Naive thymus-derived CD4-positive, alpha-beta T cell (primary cell): ENCODE measurements at regions not wholly inside any gene's neighbourhood (a gene's known extent, or its start where the extent isn't known, plus 50 kb on each side); places are given as distances from the start of the nearest gene placed in this dataset.

Source experiments
- ATAC-seq: fragments of 150-1000 bp; cut with Tn5 transposase; 2 replicates; pipeline ENCODE4 v1.10.0; 2021; ENCODE audit warnings: mild to moderate bottlenecking, moderate library complexity
- CTCF ChIA-PET: fragments of 350-600 bp; sonication (Branson Sonifier 250); formaldehyde crosslinking; loops from one replicate; lab custom pipeline; 2021; ENCODE audit warnings: antibody characterized with exemption; lab: Charles Lee
- POLR2A ChIA-PET: fragments of 350-600 bp; sonication (Branson Sonifier 250); formaldehyde crosslinking; loops from one replicate; lab custom pipeline; 2021; ENCODE audit warnings: antibody characterized with exemption, inconsistent platforms; lab: Charles Lee
- DNase-seq, 9 donors: peaks; one replicate each; pipeline versions ENCODE4 v3.0.0 to v3.0.0-alpha.2; 2020 to 2022; ENCODE audit warnings: mixed read lengths in 1 of 9
- H3K27ac ChIP-seq: one replicate; pipeline ENCODE4 v1.7.0; 2013; ENCODE audit warnings: mild to moderate bottlenecking, low read depth, low read length, moderate library complexity
- H3K27me3 ChIP-seq, 2 donors: one replicate each; pipeline ENCODE4 v1.7.0; 2013; ENCODE audit warnings: low read length in 2 of 2, mild to moderate bottlenecking in 2 of 2, moderate library complexity in 2 of 2; ENCODE audit not compliant: control insufficient read depth in 2 of 2, insufficient read depth in 2 of 2
- H3K36me3 ChIP-seq, 3 experiments: 1 replicate in 2 of 3; 2 replicates in 1 of 3; pipeline ENCODE4 v1.7.0; 2013; ENCODE audit warnings: low read length in 3 of 3, mild to moderate bottlenecking in 3 of 3, moderate library complexity in 1 of 3; ENCODE audit not compliant: insufficient read depth in 3 of 3, control insufficient read depth in 2 of 3
- H3K4me1 ChIP-seq, 2 donors: one replicate each; pipeline ENCODE4 v1.7.0; 2013; ENCODE audit warnings: low read length in 2 of 2, mild to moderate bottlenecking in 2 of 2, moderate library complexity in 1 of 2; ENCODE audit not compliant: control insufficient read depth in 2 of 2, insufficient read depth in 2 of 2
- H3K4me3 ChIP-seq: 2 replicates; pipeline ENCODE4 v1.7.0; 2013; ENCODE audit warnings: mild to moderate bottlenecking, low read length
- H3K9me3 ChIP-seq, 3 experiments: 1 replicate in 2 of 3; 2 replicates in 1 of 3; pipeline ENCODE4 v1.7.0; 2013; ENCODE audit warnings: low read length in 3 of 3; ENCODE audit not compliant: control insufficient read depth in 2 of 3
- H3K27ac Mint-ChIP-seq, 9 donors: one replicate each; pipeline ENCODE4 v1.8.0; 2020 to 2022; ENCODE audit warnings: mixed read lengths in 9 of 9, mild to moderate bottlenecking in 8 of 9, moderate library complexity in 5 of 9, inconsistent platforms in 2 of 9
- H3K27me3 Mint-ChIP-seq, 5 donors: one replicate each; pipeline ENCODE4 v1.8.0; 2021 to 2022; ENCODE audit warnings: mixed read lengths in 5 of 5, mild to moderate bottlenecking in 1 of 5
- H3K36me3 Mint-ChIP-seq, 5 donors: one replicate each; pipeline ENCODE4 v1.8.0; 2020 to 2022; ENCODE audit warnings: mixed read lengths in 5 of 5, mild to moderate bottlenecking in 3 of 5, inconsistent platforms in 1 of 5
- H3K4me1 Mint-ChIP-seq, 7 donors: one replicate each; pipeline ENCODE4 v1.8.0; 2020 to 2022; ENCODE audit warnings: mixed read lengths in 7 of 7, mild to moderate bottlenecking in 3 of 7, inconsistent platforms in 1 of 7
- H3K4me3 Mint-ChIP-seq, 10 donors: one replicate each; pipeline ENCODE4 v1.8.0; 2020 to 2022; ENCODE audit warnings: mild to moderate bottlenecking in 10 of 10, mixed read lengths in 10 of 10, moderate library complexity in 6 of 10, inconsistent platforms in 2 of 10
- H3K9me3 Mint-ChIP-seq, 11 donors: one replicate each; pipeline ENCODE4 v1.8.0; 2020 to 2022; ENCODE audit warnings: mixed read lengths in 11 of 11, mild to moderate bottlenecking in 4 of 11, inconsistent platforms in 1 of 11, moderate library complexity in 1 of 11
- intact Hi-C, 2 donors: fragments of 100-400 bp; cut with micrococcal nuclease; formaldehyde crosslinking; loops; one replicate each; pipeline ENCODE4 v1.15.1; 2023

DNA sequence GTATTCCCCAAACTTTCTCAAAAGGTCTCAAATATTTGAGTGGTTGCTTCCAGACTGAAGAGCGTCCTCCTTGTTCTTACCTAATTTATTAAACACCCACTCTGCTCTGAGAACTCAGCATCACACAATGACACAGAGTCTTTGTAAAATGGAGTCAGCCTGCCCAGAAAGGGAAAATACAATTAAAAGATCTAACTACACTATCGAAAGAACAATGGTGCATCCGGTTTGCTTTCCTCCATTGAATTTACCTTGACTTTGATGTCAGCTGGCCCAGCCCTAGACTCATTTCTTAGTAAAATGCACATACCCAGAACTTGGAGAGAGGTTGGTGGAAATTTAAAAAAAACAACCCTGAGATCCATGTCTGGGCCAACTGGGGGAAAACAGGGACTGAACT lies 120.7 kb upstream of the SERP2 start:
- peak overlapping the region in 1 of 9 donors; percentile 1 for H3K27ac Mint-ChIP-seq

DNA sequence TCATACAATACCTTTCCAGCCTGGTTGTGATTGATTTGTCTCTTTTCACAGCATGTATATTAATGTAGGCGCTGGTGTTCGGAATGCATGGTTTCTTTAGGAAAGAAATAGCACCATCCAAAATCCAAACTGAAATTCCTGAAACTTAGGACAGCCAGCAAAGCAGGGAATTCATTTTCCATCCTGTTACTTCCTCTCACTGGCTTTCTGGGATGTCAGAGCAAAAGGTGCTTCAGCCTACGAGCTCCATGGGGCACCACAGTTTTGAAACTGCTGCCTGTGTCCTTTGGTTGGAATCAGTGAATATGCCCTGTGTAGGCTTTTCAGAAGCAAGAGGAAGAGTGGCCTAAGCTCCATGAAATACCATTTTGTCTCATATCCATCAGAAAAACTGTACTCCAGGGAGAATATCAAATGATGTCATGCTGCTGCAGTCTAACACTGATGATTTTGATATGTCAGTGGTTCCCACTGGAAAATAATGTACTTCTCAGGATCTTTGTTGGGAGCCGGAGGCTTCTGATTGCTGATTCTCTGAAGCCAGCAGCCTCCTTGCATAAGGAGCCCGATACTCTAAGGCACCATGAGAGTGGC lies 117.8 kb upstream of the SERP2 start:
- Histone ChIP-seq H3K27ac (no peak overlapping the region), H3K9me3 (no peaks in the 10 kb centered on the region), H3K4me1 (peaks cover 7 to 10% of the 10 kb centered on the region in 2 donors), H3K27me3 (no peaks in the 10 kb centered on the region), H3K36me3 (no peaks in the 10 kb centered on the region), H3K4me3 (no peak overlapping the region)
- no peak for ATAC-seq
- peaks cover 0 to 6% (median 0%) of the 10 kb centered on the region in 5 donors for H3K27me3 Mint-ChIP-seq
- intact Hi-C loops: loop anchor here in 1 of 2 donors (5.0 kb wide), 1 partner anchor 64 kb away; no protein-coding TSS in a partner anchor
- H3K4me1 Mint-ChIP-seq: peaks cover 9 to 21% (median 18%) of the 10 kb centered on the region in 7 donors
- CTCF ChIA-PET: no interaction called here
- no peak overlapping the region for H3K27ac Mint-ChIP-seq
- DNase-seq: no peak
- POLR2A ChIA-PET: no interaction called here
- H3K9me3 Mint-ChIP-seq: peaks cover 0 to 3% (median 0%) of the 10 kb centered on the region in 11 donors
- no peak overlapping the region for H3K4me3 Mint-ChIP-seq
- peaks cover 0 to 5% (median 0%) of the 10 kb centered on the region in 5 donors for H3K36me3 Mint-ChIP-seq

More for the DNA sequence above, 120.7 kb upstream of the SERP2 start:
- H3K9me3 ChIP-seq: no peaks in the 10 kb centered on the region
- H3K36me3 ChIP-seq: no peaks in the 10 kb centered on the region
- intact Hi-C loops: no loop called here
- ATAC-seq (no peak), DNase-seq (no peak)
- no peak overlapping the region for H3K27ac ChIP-seq
- Mint-ChIP-seq H3K4me3 (no peak overlapping the region), H3K4me1 (no peaks in the 10 kb centered on the region), H3K9me3 (peaks cover 0 to 3% (median 0%) of the 10 kb centered on the region in 11 donors), H3K36me3 (peaks cover 0 to 5% (median 0%) of the 10 kb centered on the region in 5 donors), H3K27me3 (peaks cover 0 to 6% (median 0%) of the 10 kb centered on the region in 5 donors)
- H3K4me3 ChIP-seq: no peak overlapping the region
- ChIA-PET POLR2A (no interaction called here), CTCF (no interaction called here)
- no peaks in the 10 kb centered on the region for H3K27me3 ChIP-seq
- H3K4me1 ChIP-seq: no peaks in the 10 kb centered on the region

DNA sequence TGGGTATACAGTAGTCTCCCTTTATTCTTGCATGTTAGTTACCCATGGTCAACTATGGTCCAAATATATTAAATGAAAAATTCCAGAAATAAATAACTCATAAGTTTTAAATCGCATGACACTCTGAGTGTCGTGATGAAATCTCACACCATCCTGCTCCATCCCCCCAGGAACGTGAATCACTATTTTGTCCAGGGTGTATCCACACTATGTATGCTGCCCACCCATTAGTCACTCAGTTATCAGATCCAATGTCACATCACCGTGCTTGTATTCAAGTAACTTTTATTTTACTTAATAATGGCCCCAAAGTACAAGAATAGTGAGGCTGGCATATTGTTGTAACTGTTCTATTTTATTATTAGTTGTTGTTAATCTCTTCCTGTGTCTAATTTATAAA lies 115.8 kb upstream of the SERP2 start:
- ChIA-PET CTCF (no interaction called here), POLR2A (no interaction called here)
- Mint-ChIP-seq H3K4me1 (peaks cover 9 to 24% (median 19%) of the 10 kb centered on the region in 7 donors), H3K36me3 (peaks cover 0 to 4% (median 0%) of the 10 kb centered on the region in 5 donors), H3K27me3 (peaks cover 0 to 6% (median 0%) of the 10 kb centered on the region in 5 donors), H3K9me3 (peaks cover 0 to 3% (median 0%) of the 10 kb centered on the region in 11 donors), H3K4me3 (no peak overlapping the region), H3K27ac (no peak overlapping the region)
- intact Hi-C loops: loop anchor here (2.0 to 5.0 kb wide), 2 partner anchors 37 to 65 kb away; no protein-coding TSS in a partner anchor
- no peak overlapping the region for H3K4me3 ChIP-seq
- peaks cover 7 to 10% of the 10 kb centered on the region in 2 donors for H3K4me1 ChIP-seq
- no peaks in the 10 kb centered on the region for H3K9me3 ChIP-seq
- DNase-seq (no peak), ATAC-seq (no peak)
- H3K27me3 ChIP-seq: no peaks in the 10 kb centered on the region
- H3K36me3 ChIP-seq: no peaks in the 10 kb centered on the region
- H3K27ac ChIP-seq: no peak overlapping the region

DNA sequence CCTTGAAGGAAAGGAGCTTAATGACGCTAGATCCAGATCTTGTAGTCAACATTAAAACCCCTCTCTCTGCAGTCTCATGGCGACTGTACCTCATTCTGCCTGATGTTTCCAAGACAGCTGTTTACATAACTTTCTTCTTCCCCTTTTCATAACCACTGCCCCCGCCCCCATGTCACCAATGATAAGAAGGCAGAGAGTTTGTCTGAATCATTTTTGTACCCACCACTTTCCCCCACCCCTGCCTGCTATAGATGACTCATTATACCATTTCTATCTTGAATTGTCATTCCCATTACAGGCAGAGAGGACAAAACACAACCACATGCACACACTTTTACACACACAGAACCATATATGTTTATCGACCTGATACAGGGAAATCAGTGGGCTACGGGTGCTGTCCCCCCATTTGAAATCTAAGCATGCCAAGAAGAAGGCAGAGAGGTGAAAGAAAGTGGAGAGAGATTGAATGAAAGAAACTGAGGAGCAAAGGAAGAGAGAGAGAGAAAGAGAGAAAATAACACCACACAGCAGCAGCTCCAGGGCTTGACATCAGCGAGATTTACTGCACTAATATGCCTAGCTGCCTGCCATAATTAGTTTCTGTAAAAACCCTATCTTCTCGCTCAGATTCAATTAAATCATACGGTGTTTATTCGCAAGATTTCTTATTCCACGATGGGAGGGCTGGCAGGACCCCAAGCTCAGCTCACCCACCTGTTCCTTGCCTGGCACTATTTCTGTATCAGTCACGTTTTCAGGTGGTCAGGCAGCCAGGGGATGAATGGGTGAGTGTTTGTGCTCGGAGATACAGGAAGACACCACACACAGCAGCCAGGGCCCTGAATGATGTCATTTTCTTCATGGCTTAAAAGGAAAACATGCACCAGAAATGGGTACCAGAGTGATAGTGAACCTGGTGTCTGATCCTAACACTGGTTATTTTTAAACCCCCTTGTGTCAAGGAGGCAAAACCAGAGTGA lies 114.3 kb upstream of the SERP2 start:
- peaks cover 0 to 6% (median 0%) of the 10 kb centered on the region in 5 donors for H3K27me3 Mint-ChIP-seq
- CTCF ChIA-PET: interaction anchor here (0.7 kb wide), 1 partner anchor 102 kb away, joined by 3 read pairs; no protein-coding TSS in a partner anchor
- H3K4me1 Mint-ChIP-seq: peaks cover 9 to 24% (median 19%) of the 10 kb centered on the region in 7 donors
- Histone ChIP-seq H3K36me3 (no peaks in the 10 kb centered on the region), H3K27me3 (no peaks in the 10 kb centered on the region), H3K27ac (no peak overlapping the region), H3K4me1 (peaks cover 7 to 10% of the 10 kb centered on the region in 2 donors), H3K9me3 (no peaks in the 10 kb centered on the region), H3K4me3 (peak overlapping the region; percentile 2)
- DNase-seq (peak in 8 of 9 donors; percentile 17 to 77 (median 35)), ATAC-seq (peak; percentile 87)
- POLR2A ChIA-PET: interaction anchor here (0.6 to 2.2 kb wide), 3 partner anchors 10 to 15 kb away, joined by 3 to 7 read pairs (median 3); no protein-coding TSS in a partner anchor
- intact Hi-C loops: loop anchor here (1.0 to 5.0 kb wide), 3 partner anchors 15 to 67 kb away; no protein-coding TSS in a partner anchor
- peak overlapping the region; percentile 40 to 87 (median 66) for H3K4me3 Mint-ChIP-seq
- peaks cover 0 to 4% (median 0%) of the 10 kb centered on the region in 5 donors for H3K36me3 Mint-ChIP-seq
- H3K27ac Mint-ChIP-seq: peak overlapping the region; percentile 68 to 94 (median 88)
- peaks cover 0 to 3% (median 0%) of the 10 kb centered on the region in 11 donors for H3K9me3 Mint-ChIP-seq

DNA sequence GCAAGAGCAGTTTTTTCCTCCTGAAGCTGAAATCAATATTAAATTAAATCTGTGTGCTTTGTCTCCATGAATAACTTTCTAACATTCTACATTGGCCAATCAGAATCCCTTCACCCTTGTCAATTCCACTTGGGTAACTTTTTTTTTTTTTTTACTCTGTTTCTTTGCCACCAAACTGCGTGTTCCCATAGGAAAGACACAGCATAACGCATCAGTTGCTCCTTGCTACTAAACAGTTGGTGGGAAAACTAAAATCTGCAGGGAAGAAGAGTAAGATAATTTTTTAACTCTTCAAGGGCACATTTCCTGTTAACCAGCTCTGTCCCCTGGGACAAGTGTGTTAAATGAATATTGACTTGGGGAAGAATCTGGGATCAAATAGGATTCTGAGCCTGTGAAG lies 113.3 kb upstream of the SERP2 start:
- no peaks in the 10 kb centered on the region for H3K36me3 ChIP-seq
- no peak overlapping the region for H3K4me3 Mint-ChIP-seq
- H3K9me3 ChIP-seq: no peaks in the 10 kb centered on the region
- no peak overlapping the region for H3K4me3 ChIP-seq
- intact Hi-C loops: no loop called here
- H3K9me3 Mint-ChIP-seq: no peaks in the 10 kb centered on the region
- H3K27ac Mint-ChIP-seq: peak overlapping the region in 2 of 9 donors; percentile 31 to 68
- peaks cover 0 to 6% (median 0%) of the 10 kb centered on the region in 5 donors for H3K27me3 Mint-ChIP-seq
- no peak overlapping the region for H3K27ac ChIP-seq
- peaks cover 0 to under 1% (median 0%) of the 10 kb centered on the region in 5 donors for H3K36me3 Mint-ChIP-seq
- POLR2A ChIA-PET: interaction anchor here (0.6 to 2.2 kb wide), 3 partner anchors 11 to 45 kb away, joined by 3 to 7 read pairs (median 3); no protein-coding TSS in a partner anchor
- no peak for DNase-seq
- no peak for ATAC-seq
- no peaks in the 10 kb centered on the region for H3K27me3 ChIP-seq
- peaks cover 9 to 24% (median 19%) of the 10 kb centered on the region in 7 donors for H3K4me1 Mint-ChIP-seq
- peaks cover 7 to 10% of the 10 kb centered on the region in 2 donors for H3K4me1 ChIP-seq
- CTCF ChIA-PET: no interaction called here
